ENCODE measurements at regions not wholly inside any gene's neighbourhood (a gene's known extent, or its start where the extent isn't known, plus 50 kb on each side); places are given as distances from the start of the nearest gene placed in this dataset.

GRCh38 chr2:118198268-118198667, 110.0 kb downstream of the INSIG2 start:
- TF ChIP-seq, protein P1, sequence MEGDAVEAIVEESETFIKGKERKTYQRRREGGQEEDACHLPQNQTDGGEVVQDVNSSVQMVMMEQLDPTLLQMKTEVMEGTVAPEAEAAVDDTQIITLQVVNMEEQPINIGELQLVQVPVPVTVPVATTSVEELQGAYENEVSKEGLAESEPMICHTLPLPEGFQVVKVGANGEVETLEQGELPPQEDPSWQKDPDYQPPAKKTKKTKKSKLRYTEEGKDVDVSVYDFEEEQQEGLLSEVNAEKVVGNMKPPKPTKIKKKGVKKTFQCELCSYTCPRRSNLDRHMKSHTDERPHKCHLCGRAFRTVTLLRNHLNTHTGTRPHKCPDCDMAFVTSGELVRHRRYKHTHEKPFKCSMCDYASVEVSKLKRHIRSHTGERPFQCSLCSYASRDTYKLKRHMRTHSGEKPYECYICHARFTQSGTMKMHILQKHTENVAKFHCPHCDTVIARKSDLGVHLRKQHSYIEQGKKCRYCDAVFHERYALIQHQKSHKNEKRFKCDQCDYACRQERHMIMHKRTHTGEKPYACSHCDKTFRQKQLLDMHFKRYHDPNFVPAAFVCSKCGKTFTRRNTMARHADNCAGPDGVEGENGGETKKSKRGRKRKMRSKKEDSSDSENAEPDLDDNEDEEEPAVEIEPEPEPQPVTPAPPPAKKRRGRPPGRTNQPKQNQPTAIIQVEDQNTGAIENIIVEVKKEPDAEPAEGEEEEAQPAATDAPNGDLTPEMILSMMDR (IDR thresholded peaks at IDR 0.05): no peak
- TF ChIP-seq POLR2A (IDR thresholded peaks at IDR 0.05): no peak

Data from esophagus squamous epithelium (tissue), 4 donors.